GM18867 (cell line): ENCODE measurements at regions not wholly inside any gene's neighbourhood (a gene's known extent, or its start where the extent isn't known, plus 50 kb on each side); places are given as distances from the start of the nearest gene placed in this dataset.
"Not testable (repeated sequence)": the region's sequence is repeated elsewhere in the genome, so short reads cannot be mapped to it uniquely, and the experiment has no call there.

ENCODE experiments used
- ATAC-seq: cut with Tn5 transposase; IDR thresholded peaks from one replicate; pipeline ENCODE4 v1.9.1; 2021; ENCODE audit warnings: mild to moderate bottlenecking, moderate library complexity; ENCODE audit not compliant: unreplicated experiment

DNA sequence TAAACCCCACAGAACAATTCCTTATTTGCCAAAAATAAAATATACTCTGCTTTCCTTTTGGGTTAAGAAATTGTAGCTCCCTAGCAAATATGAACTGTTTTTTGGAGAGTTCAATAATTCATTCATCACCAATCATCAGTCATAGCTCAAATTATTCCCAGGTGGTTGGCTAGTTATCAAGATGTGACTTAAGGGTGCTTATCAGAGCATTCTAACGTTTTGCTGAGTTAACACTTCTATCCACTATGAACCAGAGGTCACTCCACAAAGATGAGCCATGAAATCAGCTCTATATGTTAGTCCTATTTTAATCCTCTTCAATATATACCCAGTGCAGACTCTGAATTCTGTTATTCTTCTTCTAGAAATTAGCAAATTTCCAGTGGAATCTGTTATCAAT, 379.1 kb downstream of the TENT5A start:
- ATAC-seq = no peak

DNA sequence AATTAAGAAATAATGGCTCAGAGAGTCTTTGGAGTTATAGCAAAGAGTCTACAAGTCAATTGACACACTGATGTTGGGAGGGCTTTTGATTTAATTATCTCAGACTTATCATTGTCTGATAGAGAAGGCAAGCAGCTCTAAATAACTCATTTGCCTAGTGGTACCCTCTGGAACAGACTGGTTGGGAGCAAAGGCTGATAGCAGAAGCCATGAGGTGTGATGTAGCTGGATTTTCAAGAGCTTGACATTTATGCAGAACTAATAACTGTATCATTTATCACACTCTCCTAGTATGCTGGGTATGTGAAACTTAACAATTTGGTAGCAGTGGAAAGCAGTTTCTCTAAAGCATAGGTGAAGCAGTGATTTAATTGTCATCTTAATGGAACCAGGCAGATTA, 380.6 kb downstream of the TENT5A start:
- no peak for ATAC-seq

GRCh38 chr6:81366972-81367371, 385.5 kb downstream of the TENT5A start:
- ATAC-seq = no peak

DNA sequence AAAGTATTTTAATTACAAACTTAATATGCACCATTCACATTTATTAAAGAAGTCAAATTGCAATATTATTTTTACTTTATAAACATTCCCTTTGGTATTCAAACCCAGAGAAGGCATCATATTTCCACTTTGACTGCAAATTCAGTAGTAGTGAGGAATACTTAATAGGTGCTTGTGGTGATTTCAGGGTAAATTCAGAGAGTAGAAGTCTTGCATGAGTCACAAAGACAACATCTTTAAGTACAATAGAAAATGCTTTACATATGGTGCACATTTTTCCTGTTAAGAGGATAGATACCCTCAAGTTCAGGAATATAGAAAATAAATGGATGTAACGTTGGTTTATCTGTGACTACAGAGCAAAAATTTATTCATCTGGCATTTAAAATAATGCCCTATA, 390.2 kb downstream of the TENT5A start:
- ATAC-seq = no peak

DNA sequence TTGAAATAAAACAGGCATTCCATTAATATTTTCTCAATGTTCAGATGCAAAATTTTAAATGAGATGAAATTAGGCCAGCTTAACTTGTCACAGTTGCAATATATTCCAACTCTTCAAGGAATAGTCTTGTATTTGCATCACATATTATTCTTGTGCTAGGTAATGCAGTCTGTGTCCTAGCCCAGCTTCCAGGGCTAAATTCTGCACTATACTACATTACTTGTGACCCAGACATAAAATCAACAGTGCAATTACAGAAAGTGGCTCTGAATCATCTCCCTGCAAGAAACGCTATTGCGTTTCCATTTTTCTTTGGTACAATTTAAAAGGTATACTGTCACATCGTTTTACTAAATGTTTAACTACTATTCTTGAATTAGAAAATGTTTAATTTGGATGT, 399.2 kb downstream of the TENT5A start:
- no peak for ATAC-seq

DNA sequence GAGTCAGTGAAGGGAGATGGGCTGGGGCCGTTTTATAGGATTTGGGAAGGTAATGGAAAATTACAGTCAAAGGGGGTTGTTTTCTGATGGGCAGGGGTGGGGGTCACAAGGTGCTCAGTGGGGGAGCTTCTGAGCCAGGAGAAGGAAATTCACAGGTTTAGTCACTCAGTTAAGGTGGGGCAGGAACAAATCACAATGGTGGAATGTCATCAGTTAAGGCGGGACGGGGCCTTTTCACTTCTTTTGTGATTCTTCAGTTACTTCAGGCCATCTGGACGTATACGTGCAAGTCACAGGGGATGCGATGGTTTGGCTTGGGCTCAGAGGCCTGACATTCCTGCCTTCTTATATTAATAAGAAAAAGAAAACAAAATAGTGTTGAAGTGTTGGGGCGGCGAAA, 408.5 kb downstream of the TENT5A start:
- ATAC-seq = not testable (repeated sequence)

DNA sequence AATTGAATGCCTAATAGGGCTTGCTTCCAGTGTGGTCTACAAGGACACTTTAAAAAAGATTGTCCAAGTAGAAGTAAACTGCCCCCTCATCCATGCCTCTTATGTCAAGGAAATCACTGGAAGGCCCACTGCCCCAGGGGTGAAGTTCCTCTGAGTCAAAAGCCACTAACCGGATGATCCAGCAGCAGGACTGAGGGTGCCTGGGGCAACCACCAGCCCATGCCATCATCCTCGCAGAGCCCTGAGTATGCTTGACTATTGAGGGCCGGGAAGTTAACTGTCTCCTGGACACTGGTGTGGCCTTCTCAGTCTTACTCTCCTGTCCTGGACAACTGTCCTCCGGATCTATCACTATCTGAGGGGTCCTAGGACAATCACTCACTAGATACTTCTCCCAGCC, 411.5 kb downstream of the TENT5A start:
- no peak for ATAC-seq

DNA sequence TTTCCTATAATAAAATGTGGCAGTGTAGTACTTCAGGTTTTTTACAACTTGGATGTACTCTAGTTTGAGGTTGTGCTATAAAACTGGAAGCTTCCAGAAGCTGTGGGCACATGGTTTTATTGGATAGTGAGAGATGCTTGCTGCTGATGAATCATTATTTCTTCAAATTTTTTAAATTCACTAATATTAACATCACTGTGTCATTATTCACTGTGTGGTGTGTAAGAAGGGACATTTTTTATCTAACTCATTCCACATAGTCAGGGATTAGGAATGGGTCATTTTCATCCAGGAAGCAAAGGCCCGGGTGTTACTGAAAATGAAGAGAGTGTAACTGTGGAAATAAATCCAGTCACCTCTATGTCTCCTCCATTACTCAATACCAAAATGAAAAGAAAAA, 421.0 kb downstream of the TENT5A start:
- no peak for ATAC-seq

GRCh38 chr6:81328700-81329099, 423.8 kb downstream of the TENT5A start:
- no peak for ATAC-seq

DNA sequence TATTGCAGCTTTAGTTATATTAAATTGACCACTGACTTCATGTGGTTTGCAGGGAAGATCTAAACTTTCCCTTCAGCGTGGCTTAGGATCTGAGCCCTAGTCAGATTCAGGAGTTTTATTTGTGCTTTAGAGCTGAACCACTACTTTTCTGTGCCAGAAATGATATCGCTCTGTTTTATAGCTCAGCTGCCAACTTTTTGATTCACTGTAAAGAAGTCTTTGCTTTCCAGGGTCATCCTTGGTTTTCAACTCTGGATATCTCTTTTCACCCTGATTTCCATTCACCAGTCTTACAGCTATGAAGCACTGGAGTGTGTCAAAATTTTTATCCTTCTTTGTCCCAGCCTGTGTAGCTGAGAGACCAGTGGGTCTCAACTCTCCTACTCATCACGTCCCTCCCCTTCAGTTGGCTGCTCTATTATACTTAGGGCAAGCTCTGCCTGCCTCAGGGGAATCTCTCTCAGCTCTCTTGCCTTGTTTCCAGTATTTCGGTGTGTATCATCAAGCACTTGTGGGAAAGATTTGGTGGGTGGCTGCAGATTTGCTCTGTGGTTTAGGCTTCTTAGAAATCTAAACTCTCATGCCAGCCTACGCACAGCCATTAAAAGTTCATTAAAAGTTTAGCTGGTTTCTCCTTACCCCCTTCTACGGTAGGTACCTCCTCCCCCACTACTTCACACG, 425.5 kb downstream of the TENT5A start:
- ATAC-seq = no peak

DNA sequence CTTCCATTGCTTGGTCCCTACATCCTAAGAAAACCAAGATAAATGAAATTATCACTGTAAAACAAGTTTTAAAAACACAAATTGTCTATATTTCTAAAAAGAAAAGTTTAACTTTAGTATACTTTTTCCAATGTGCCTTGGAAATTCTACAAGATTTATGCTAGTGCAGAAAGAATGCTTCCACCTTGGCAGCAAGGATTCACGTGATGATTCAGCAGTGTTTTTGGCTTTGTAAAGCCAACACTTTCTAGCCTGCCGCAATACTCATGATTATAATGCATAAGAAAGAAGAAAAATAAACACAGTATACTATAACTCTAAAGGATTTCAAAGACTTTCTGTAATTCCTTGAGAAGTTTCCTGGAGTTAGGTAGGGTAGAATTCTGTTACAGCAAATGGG, 442.7 kb downstream of the TENT5A start:
- no peak for ATAC-seq

- no peak for ATAC-seq
These were observed 443.8 kb downstream of the TENT5A start for GRCh38 chr6:81308577-81309279.

- no peak for ATAC-seq
These were observed 444.7 kb downstream of the TENT5A start for GRCh38 chr6:81307651-81308214.

DNA sequence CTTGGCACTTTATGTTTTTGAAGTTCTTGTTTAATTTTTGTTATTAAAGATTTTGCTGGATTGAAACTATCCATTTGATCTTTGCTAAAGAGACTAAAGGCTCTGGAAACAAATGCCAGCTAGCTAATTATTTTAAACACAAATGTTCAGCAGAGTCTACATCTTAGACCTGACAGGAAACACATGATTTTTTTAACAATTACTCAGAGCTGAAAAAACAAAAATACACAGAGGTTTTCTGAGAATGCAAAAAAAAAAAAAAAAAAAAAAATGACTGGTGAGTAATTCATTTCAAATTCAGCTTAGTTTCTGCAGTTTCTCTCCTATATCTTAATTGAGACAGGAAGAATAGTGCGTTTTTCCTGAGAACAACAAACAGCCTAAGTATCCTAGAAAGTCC, 448.0 kb downstream of the TENT5A start:
- ATAC-seq = no peak

- ATAC-seq = no peak
These were observed 451.5 kb downstream of the TENT5A start for GRCh38 chr6:81300961-81301360.

GRCh38 chr6:81298751-81299150, 453.7 kb downstream of the TENT5A start:
- no peak for ATAC-seq

DNA sequence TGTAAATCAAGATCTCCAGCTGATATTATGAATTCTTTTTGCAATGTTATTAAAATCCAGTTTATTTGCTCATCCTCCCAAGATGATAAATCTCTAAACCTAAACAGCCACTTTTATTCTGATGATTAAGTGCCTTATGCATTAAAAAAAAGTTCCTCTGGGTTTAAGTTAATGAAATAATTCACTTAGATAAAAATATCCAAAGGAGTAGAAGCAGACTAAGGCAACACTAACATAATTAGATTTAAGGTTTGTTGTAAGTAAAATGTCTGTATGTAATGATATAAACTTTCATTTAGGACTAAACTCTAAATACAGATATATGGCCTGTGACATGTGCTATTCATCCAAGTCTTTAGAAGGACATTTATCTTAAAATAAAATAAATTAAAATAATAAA, 457.2 kb downstream of the TENT5A start:
- ATAC-seq = no peak

DNA sequence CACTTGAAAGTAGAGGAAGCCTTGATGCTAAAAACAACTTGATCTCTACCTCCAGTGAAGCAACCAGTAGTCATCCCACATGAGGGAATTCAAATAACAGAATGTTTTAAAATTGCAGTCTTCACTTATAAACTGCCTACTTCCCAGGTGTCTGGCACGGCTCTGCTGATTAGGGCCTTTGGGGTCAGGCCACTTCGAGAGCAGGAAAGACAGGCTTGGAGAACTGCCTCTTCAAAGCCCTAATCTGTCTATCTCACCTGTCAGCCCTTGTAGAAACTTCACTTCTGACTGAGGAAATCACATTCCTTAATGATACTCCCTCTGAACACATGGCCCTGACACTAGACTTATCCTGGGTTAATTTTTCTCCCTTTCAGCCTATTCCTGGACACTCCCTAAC, 458.6 kb downstream of the TENT5A start:
- no peak for ATAC-seq

DNA sequence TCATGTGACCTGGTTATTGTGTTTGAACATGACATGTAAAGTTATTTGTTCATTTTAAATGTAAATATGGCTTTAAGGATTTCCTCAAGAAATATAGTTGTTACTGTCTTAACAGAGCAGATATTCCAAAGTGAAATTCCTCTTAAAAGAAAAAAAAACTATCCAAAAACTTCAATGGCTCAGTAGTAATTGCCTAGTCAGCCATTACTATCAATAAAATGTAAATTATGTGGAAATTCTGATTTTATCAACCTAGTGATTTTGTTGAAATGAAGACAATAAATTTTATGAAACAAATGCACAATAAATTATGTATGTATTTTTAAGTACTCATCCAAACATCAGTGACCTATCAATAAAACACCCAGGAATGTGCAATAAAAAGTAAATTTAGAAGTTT, 463.3 kb downstream of the TENT5A start:
- ATAC-seq = no peak

DNA sequence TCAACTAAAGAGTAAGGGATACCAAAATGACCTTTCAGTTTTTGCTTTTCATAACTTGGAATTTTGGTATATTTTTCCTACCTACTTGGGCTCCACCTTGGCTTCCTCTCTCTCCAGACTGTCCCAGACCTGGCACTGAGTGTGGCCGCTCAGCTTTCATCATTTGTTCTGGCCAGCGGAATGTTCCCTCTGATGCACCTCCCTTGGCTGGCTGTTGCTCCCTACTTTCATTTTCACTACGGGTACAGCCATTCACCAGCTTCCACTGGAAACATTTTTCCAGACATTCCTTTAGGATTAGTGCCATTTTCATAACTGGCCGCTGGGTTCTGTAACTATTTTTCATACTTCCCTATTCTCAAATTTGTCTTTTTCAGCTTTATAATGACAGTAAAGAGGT, 487.4 kb downstream of the TENT5A start:
- no peak for ATAC-seq

- no peak for ATAC-seq
These were observed 488.8 kb downstream of the TENT5A start for GRCh38 chr6:81263531-81264168.

- no peak for ATAC-seq
These were observed 489.8 kb downstream of the TENT5A start for GRCh38 chr6:81262656-81263055.
